Lower lobe of right lung (tissue), 2 donors: ENCODE measurements at regions not wholly inside any gene's neighbourhood (a gene's known extent, or its start where the extent isn't known, plus 50 kb on each side); places are given as distances from the start of the nearest gene placed in this dataset.

ENCODE experiments used
- ATAC-seq, 2 donors: fragments of 200-7000 bp; cut with Tn5 transposase; one replicate each; pipeline ENCODE4 v1.9.1; 2020 to 2022; ENCODE audit warnings: mild to moderate bottlenecking in 2 of 2, moderate library complexity in 2 of 2
- DNase-seq: peaks from one replicate; pipeline ENCODE4 v3.0.0-alpha.2; 2020
- H3K27ac ChIP-seq: fragments of 200-600 bp; one replicate; pipeline ENCODE4 v1.8.0; 2022
- H3K27me3 ChIP-seq: fragments of 200-600 bp; one replicate; pipeline ENCODE4 v1.8.0; 2022; ENCODE audit warnings: low read depth
- H3K36me3 ChIP-seq: fragments of 200-600 bp; one replicate; pipeline ENCODE4 v1.8.0; 2022; ENCODE audit warnings: mild to moderate bottlenecking
- H3K4me1 ChIP-seq: fragments of 200-600 bp; one replicate; pipeline ENCODE4 v1.8.0; 2022
- H3K4me3 ChIP-seq: fragments of 200-600 bp; one replicate; pipeline ENCODE4 v1.8.0; 2022; ENCODE audit warnings: mild to moderate bottlenecking
- H3K9me3 ChIP-seq: fragments of 200-600 bp; one replicate; pipeline ENCODE4 v1.8.0; 2022
- intact Hi-C: fragments of 100-400 bp; cut with DNase I; formaldehyde crosslinking; loops from one replicate; pipeline ENCODE4 v1.11.0; 2022
- TF ChIP-seq, protein P1 (sequence below): fragments of 200-600 bp; IDR thresholded peaks from one replicate; pipeline ENCODE4 v1.8.0; 2022; ENCODE audit warnings: antibody characterized with exemption, mild to moderate bottlenecking
- donor health status: DM: no; HTN: yes; CAD: no; lungs with severe emphysema.

DNA sequence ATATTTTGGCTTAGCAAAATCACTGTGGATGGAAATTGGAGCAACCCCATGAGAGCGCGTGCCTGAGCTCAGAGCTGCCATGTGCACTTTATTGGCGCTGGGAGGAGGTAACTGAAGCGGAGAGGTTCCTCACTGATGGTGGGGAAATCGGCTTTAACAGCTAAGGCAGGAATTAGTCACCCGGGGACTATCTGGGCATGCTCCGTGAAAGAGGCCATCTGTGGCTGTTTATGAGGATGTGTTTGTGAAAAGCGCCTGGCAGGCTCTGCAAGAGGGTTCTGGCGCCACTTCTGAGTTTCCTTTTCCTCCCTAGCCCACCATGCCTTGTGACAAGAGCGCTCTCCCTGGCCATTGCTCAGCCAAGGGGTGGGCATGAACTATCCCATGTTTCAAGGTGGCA is 815.6 kb downstream of the UQCRFS1 start:
- H3K9me3 ChIP-seq = no peaks in the 10 kb centered on the region
- no peak for DNase-seq
- intact Hi-C loops = no loop called here
- H3K4me3 ChIP-seq = no peak overlapping the region
- H3K36me3 ChIP-seq = no peaks in the 10 kb centered on the region
- peaks cover 10% of the 10 kb centered on the region for H3K27me3 ChIP-seq
- ATAC-seq = no peak
- H3K4me1 ChIP-seq = no peaks in the 10 kb centered on the region
- TF ChIP-seq, protein P1, sequence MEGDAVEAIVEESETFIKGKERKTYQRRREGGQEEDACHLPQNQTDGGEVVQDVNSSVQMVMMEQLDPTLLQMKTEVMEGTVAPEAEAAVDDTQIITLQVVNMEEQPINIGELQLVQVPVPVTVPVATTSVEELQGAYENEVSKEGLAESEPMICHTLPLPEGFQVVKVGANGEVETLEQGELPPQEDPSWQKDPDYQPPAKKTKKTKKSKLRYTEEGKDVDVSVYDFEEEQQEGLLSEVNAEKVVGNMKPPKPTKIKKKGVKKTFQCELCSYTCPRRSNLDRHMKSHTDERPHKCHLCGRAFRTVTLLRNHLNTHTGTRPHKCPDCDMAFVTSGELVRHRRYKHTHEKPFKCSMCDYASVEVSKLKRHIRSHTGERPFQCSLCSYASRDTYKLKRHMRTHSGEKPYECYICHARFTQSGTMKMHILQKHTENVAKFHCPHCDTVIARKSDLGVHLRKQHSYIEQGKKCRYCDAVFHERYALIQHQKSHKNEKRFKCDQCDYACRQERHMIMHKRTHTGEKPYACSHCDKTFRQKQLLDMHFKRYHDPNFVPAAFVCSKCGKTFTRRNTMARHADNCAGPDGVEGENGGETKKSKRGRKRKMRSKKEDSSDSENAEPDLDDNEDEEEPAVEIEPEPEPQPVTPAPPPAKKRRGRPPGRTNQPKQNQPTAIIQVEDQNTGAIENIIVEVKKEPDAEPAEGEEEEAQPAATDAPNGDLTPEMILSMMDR = no peak
- no peak overlapping the region for H3K27ac ChIP-seq

DNA sequence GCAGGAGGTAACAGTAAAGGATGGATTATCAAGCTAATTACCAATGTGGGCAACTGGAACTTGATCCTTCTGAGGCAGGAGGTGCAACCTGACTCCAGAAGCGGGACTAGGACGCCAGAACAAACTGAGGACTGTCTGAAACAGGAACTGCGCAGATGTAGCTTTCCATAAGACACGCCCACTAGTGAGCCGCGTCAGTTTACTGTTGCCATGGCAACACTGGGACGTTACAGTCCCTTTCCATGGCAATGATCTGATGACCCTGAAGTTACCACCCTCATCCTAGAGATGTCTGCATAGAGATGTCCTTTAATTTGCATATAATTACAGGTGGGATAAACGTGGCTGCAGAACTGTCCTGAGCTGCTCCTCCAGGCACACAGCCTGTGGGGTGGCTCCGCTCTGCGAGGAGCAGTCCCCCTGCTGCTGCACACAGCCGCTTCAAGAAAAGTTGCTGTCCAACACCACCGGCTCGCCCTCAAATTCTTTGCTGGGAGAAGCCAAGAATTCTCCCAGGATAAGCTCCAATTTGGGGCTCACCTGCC is 816.6 kb downstream of the UQCRFS1 start:
- no peak overlapping the region for H3K27ac ChIP-seq
- ATAC-seq (no peak), DNase-seq (no peak)
- TF ChIP-seq, protein P1 = no peak
- intact Hi-C loops = no loop called here
- H3K9me3 ChIP-seq = no peaks in the 10 kb centered on the region
- H3K27me3 ChIP-seq = peaks cover 10% of the 10 kb centered on the region
- no peaks in the 10 kb centered on the region for H3K4me1 ChIP-seq
- H3K4me3 ChIP-seq = no peak overlapping the region
- H3K36me3 ChIP-seq = no peaks in the 10 kb centered on the region

DNA sequence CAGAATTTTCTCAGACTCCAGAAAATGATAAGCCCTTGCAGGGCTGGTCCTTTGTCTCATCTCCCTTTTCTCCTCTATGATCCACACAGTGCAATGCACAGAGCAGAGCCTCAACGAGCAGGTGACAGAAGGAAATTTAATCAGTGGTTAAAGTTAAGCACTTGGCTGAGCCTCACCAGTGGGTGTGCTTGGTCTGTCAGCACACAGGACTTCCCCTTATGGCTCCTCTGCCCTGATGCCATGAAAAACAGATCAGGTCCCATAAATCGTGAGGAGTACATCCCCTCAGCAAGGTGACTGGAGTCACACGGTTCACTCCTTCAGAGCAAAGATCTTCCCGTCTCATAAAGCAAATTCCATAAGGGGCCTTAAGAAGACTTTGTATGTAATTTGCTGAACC is 818.2 kb downstream of the UQCRFS1 start:
- no peak for DNase-seq
- TF ChIP-seq, protein P1 = no peak
- intact Hi-C loops = no loop called here
- peaks cover 5% of the 10 kb centered on the region for H3K27me3 ChIP-seq
- no peak overlapping the region for H3K27ac ChIP-seq
- no peaks in the 10 kb centered on the region for H3K9me3 ChIP-seq
- no peaks in the 10 kb centered on the region for H3K4me1 ChIP-seq
- H3K4me3 ChIP-seq = no peak overlapping the region
- no peaks in the 10 kb centered on the region for H3K36me3 ChIP-seq
- no peak for ATAC-seq

DNA sequence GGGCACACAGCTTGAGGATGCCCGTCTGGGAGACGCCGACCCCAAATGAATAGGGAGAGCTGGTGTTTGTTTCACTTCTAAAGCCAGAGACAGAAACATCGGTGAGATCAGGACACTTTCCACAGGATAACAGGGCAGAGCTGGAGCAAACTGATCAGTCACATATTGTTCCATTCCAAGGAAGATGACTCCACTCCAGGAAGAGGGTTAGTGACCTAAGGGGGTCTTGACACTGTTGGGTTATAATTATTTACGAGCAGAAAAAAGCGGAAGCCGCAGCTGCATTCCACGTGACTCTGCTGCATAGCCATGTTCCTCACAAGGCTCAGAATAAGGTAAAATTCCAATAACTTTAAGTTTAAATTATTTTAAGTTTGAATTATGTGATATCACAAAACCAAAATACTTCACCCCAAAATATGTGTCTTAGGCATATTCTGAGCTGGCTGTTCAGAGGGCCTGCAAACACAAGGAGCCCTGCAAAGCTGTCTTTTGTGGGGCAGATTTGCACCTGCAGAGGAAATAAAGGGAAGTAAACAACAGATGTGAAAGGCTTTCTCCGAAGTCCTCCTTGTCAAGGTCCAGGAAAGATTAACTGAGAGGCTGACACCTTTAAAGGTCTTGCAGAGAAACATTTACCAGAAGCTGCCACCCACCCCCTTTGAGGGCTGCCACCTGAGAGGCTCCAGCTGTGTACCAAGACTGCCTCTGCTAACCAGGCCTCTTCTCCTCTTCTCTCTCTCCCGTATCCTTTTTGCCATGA is 819.2 kb downstream of the UQCRFS1 start:
- no peaks in the 10 kb centered on the region for H3K9me3 ChIP-seq
- DNase-seq = no peak
- TF ChIP-seq, protein P1 = no peak
- H3K4me3 ChIP-seq = no peak overlapping the region
- H3K27ac ChIP-seq = no peak overlapping the region
- H3K36me3 ChIP-seq = no peaks in the 10 kb centered on the region
- intact Hi-C loops = no loop called here
- no peaks in the 10 kb centered on the region for H3K4me1 ChIP-seq
- peaks cover 5% of the 10 kb centered on the region for H3K27me3 ChIP-seq
- no peak for ATAC-seq

DNA sequence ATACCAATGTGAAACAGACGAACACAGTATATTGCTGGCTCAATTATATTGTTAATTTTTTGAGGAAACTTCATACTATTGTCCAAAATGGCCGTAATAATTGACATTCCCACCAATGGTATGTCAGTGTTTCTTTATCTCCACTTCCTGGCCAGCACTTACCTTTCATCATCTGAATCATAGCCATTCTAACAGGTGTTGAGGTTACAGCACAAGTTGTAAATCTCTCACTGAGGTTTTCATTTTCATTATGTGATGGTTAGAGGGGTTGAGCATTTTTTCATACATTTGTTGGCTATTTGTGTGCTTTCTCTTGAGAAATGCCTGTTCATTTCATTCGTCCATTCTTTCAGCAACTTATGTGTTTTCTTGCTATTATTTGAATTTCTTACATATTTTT is 824.0 kb downstream of the UQCRFS1 start:
- Histone ChIP-seq H3K27ac (no peak overlapping the region), H3K9me3 (no peaks in the 10 kb centered on the region), H3K27me3 (no peaks in the 10 kb centered on the region), H3K4me1 (no peaks in the 10 kb centered on the region), H3K36me3 (no peaks in the 10 kb centered on the region), H3K4me3 (no peak overlapping the region)
- TF ChIP-seq, protein P1 = no peak
- ATAC-seq (no peak), DNase-seq (no peak)
- intact Hi-C loops = no loop called here
